Keratinocyte (primary cell): ENCODE measurements at regions not wholly inside any gene's neighbourhood (a gene's known extent, or its start where the extent isn't known, plus 50 kb on each side); places are given as distances from the start of the nearest gene placed in this dataset.
"Not testable (repeated sequence)": the region's sequence is repeated elsewhere in the genome, so short reads cannot be mapped to it uniquely, and the experiment has no call there.

Experiments used
- EZH2 ChIP-seq: IDR thresholded peaks from one replicate; pipeline ENCODE4 v1.6.1; 2012; ENCODE audit warnings: inconsistent platforms, mild to moderate bottlenecking, low read length, moderate library complexity
- TF ChIP-seq, protein P1 (sequence below), 3 experiments: IDR thresholded peaks in 1 of 3; conservative IDR thresholded peaks in 1 of 3; optimal IDR thresholded peaks in 1 of 3; 2 replicates in 2 of 3; 3 replicates in 1 of 3; pipeline versions ENCODE3 to v1.5.1; 2011; ENCODE audit warnings: low read length in 3 of 3, mild to moderate bottlenecking in 3 of 3, moderate library complexity in 2 of 3, control low read depth in 1 of 3, inconsistent platforms in 1 of 3; ENCODE audit not compliant: insufficient read depth in 2 of 3; ENCODE audit errors: extremely low read depth in 1 of 3

DNA sequence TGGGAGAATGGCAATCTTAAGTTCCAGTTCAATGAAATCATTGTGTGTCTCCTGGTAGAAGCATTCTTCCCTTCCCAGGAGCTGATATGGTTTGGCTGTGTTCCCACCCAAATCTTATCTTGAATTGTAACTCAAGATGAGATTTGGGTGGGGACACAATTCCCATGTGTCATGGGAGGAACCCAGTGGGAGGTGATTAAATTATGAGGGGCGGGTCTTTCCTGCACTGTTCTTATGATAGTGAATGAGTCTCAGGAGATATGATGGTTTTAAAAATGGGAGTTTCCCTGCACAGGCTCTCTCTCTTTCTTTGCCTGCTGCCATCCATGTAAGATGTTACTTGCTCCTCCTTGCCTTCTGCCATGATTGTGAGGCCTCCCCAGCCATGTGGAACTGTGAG, 108.3 kb upstream of the RUNX1 start:
- TF ChIP-seq, protein P1, sequence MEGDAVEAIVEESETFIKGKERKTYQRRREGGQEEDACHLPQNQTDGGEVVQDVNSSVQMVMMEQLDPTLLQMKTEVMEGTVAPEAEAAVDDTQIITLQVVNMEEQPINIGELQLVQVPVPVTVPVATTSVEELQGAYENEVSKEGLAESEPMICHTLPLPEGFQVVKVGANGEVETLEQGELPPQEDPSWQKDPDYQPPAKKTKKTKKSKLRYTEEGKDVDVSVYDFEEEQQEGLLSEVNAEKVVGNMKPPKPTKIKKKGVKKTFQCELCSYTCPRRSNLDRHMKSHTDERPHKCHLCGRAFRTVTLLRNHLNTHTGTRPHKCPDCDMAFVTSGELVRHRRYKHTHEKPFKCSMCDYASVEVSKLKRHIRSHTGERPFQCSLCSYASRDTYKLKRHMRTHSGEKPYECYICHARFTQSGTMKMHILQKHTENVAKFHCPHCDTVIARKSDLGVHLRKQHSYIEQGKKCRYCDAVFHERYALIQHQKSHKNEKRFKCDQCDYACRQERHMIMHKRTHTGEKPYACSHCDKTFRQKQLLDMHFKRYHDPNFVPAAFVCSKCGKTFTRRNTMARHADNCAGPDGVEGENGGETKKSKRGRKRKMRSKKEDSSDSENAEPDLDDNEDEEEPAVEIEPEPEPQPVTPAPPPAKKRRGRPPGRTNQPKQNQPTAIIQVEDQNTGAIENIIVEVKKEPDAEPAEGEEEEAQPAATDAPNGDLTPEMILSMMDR (optimal IDR thresholded peaks at IDR 0.05 in 1 of 3, IDR thresholded peaks at IDR 0.05 in 1 of 3, conservative IDR thresholded peaks at IDR 0.05 in 1 of 3; ENCODE audit: extremely low read depth in 1 of 3, insufficient read depth in 2 of 3, low read length in 3 of 3): not testable (repeated sequence)
- not testable (repeated sequence) for TF ChIP-seq EZH2
